ENCODE measurements at regions not wholly inside any gene's neighbourhood (a gene's known extent, or its start where the extent isn't known, plus 50 kb on each side); places are given as distances from the start of the nearest gene placed in this dataset.

- TF ChIP-seq, protein P1, sequence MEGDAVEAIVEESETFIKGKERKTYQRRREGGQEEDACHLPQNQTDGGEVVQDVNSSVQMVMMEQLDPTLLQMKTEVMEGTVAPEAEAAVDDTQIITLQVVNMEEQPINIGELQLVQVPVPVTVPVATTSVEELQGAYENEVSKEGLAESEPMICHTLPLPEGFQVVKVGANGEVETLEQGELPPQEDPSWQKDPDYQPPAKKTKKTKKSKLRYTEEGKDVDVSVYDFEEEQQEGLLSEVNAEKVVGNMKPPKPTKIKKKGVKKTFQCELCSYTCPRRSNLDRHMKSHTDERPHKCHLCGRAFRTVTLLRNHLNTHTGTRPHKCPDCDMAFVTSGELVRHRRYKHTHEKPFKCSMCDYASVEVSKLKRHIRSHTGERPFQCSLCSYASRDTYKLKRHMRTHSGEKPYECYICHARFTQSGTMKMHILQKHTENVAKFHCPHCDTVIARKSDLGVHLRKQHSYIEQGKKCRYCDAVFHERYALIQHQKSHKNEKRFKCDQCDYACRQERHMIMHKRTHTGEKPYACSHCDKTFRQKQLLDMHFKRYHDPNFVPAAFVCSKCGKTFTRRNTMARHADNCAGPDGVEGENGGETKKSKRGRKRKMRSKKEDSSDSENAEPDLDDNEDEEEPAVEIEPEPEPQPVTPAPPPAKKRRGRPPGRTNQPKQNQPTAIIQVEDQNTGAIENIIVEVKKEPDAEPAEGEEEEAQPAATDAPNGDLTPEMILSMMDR (IDR thresholded peaks at IDR 0.05; ENCODE audit: low read depth, low read length, poor library complexity, severe bottlenecking): no peak
- TF ChIP-seq EZH2phosphoT487 (IDR thresholded peaks at IDR 0.05; ENCODE audit: borderline replicate concordance, low read length): no peak
These were observed 220.4 kb upstream of the MDFIC2 start for GRCh38 chr3:70532806-70533205.

All from DOHH2 (cell line).